Parathyroid adenoma (tissue), 2 donors: ENCODE measurements at regions not wholly inside any gene's neighbourhood (a gene's known extent, or its start where the extent isn't known, plus 50 kb on each side); places are given as distances from the start of the nearest gene placed in this dataset.

Source experiments
- H2AFZ ChIP-seq: fragments of 300-600 bp; sonication (generic); one replicate; pipeline ENCODE4 v1.7.0; 2017; ENCODE audit warnings: antibody characterized with exemption, mild to moderate bottlenecking
- H3K27ac ChIP-seq: fragments of 300-600 bp; sonication (generic); one replicate; pipeline ENCODE4 v1.7.0; 2017
- H3K27me3 ChIP-seq: fragments of 300-600 bp; sonication (generic); one replicate; pipeline ENCODE4 v1.7.0; 2017; ENCODE audit warnings: low read length; ENCODE audit not compliant: control insufficient read depth, insufficient read depth
- H3K36me3 ChIP-seq: fragments of 300-600 bp; sonication (generic); one replicate; pipeline ENCODE4 v1.7.0; 2017; ENCODE audit warnings: low read length; ENCODE audit not compliant: control insufficient read depth, insufficient read depth
- H3K4me1 ChIP-seq: fragments of 300-600 bp; sonication (generic); one replicate; pipeline ENCODE4 v1.7.0; 2017; ENCODE audit warnings: control low read depth
- H3K4me2 ChIP-seq: fragments of 300-600 bp; sonication (generic); one replicate; pipeline ENCODE4 v1.7.0; 2017; ENCODE audit warnings: low read length
- H3K4me3 ChIP-seq: fragments of 300-600 bp; sonication (generic); one replicate; pipeline ENCODE4 v1.7.0; 2017; ENCODE audit warnings: low read depth, low read length
- H3K79me2 ChIP-seq: fragments of 300-600 bp; sonication (generic); one replicate; pipeline ENCODE4 v1.7.0; 2017; ENCODE audit warnings: control low read depth
- H3K9ac ChIP-seq: fragments of 300-600 bp; sonication (generic); one replicate; pipeline ENCODE4 v1.7.0; 2017; ENCODE audit warnings: mild to moderate bottlenecking
- H3K9me3 ChIP-seq: fragments of 300-600 bp; sonication (generic); one replicate; pipeline ENCODE4 v1.7.0; 2017; ENCODE audit warnings: low read length; ENCODE audit not compliant: control insufficient read depth
- TF ChIP-seq, protein P1 (sequence below): fragments of 300-600 bp; sonication (generic); IDR thresholded peaks from one replicate; pipeline ENCODE4 v1.7.0; 2017; ENCODE audit warnings: antibody characterized with exemption, mild to moderate bottlenecking
- donor health status: primary hyperparathyroidism.

DNA sequence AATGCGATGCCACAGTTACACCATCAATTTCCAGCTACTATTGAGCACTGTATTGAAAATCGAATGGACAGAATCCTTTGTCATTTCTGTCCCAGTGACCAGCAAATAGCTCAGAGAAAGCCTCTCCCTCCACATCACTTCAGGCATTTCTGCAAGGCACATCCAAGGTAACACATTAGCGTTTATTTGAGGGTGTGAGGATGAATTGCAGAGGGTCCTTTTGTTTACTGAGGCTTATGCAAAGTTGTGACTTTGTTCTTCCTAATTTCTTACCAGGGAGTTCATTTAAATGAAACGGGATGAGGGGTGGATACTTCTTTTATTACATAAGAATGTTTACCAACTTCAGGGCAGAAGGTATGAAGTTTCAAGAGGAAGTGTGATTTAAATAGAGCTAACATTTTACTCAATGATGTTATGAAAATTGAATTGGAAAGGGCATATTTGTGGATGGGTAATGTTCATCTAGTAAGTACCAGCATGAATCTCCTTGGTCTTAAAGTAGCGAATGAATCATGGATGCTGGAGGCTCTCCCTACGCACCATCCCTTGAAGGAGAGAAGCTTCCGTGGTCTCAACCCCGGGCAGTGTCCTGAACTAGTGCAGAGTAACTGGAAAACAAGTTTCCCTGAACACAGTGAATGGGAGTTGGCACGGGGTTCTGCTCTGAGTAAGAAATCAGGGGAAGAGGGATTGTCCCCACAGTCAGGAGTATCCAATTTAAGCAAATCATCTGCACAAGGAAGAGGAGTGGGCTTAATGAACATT is 756.5 kb downstream of the GALR1 start:
- TF ChIP-seq, protein P1, sequence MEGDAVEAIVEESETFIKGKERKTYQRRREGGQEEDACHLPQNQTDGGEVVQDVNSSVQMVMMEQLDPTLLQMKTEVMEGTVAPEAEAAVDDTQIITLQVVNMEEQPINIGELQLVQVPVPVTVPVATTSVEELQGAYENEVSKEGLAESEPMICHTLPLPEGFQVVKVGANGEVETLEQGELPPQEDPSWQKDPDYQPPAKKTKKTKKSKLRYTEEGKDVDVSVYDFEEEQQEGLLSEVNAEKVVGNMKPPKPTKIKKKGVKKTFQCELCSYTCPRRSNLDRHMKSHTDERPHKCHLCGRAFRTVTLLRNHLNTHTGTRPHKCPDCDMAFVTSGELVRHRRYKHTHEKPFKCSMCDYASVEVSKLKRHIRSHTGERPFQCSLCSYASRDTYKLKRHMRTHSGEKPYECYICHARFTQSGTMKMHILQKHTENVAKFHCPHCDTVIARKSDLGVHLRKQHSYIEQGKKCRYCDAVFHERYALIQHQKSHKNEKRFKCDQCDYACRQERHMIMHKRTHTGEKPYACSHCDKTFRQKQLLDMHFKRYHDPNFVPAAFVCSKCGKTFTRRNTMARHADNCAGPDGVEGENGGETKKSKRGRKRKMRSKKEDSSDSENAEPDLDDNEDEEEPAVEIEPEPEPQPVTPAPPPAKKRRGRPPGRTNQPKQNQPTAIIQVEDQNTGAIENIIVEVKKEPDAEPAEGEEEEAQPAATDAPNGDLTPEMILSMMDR = no peak
- no peak overlapping the region for H3K4me2 ChIP-seq
- H3K27me3 ChIP-seq = no peaks in the 10 kb centered on the region
- no peaks in the 10 kb centered on the region for H3K79me2 ChIP-seq
- no peaks in the 10 kb centered on the region for H3K4me1 ChIP-seq
- H3K4me3 ChIP-seq = no peak overlapping the region
- no peaks in the 10 kb centered on the region for H3K36me3 ChIP-seq
- no peak overlapping the region for H3K9ac ChIP-seq
- no peak overlapping the region for H3K27ac ChIP-seq
- H2AFZ ChIP-seq = no peak overlapping the region
- H3K9me3 ChIP-seq = no peaks in the 10 kb centered on the region

GRCh38 chr18:78006774-78007260 is 757.2 kb downstream of the GALR1 start:
- Histone ChIP-seq H3K9ac (no peak overlapping the region), H3K27ac (no peak overlapping the region), H3K4me2 (no peak overlapping the region), H3K4me1 (no peaks in the 10 kb centered on the region), H3K4me3 (no peak overlapping the region), H3K27me3 (no peaks in the 10 kb centered on the region), H3K79me2 (no peaks in the 10 kb centered on the region), H2AFZ (no peak overlapping the region), H3K36me3 (no peaks in the 10 kb centered on the region), H3K9me3 (no peaks in the 10 kb centered on the region)
- TF ChIP-seq, protein P1 = no peak

DNA sequence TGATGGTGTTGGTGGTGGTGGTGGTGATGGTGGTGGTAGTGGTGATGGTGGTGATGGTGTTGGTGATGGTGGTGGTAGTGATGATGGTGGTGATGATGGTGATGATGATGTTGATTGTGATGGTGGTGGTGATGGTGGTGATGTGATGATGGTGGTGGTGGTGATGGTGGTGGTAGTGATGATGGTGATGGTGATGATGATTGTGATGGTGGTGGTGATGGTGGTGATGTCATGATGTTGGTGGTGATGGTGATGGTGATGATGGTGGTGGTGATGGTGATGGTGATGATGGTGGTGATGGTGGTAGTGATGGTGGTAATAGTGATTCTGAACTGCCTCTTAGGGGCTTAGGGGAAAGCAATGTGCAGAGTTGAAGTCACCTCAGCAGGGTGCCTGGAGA is 760.7 kb downstream of the GALR1 start:
- no peaks in the 10 kb centered on the region for H3K79me2 ChIP-seq
- H3K27ac ChIP-seq = no peak overlapping the region
- no peak overlapping the region for H3K4me3 ChIP-seq
- no peaks in the 10 kb centered on the region for H3K4me1 ChIP-seq
- no peak overlapping the region for H2AFZ ChIP-seq
- H3K27me3 ChIP-seq = no peaks in the 10 kb centered on the region
- H3K9ac ChIP-seq = no peak overlapping the region
- H3K4me2 ChIP-seq = no peak overlapping the region
- H3K36me3 ChIP-seq = no peaks in the 10 kb centered on the region
- H3K9me3 ChIP-seq = no peaks in the 10 kb centered on the region
- TF ChIP-seq, protein P1 = no peak

GRCh38 chr18:78017869-78018268 is 768.2 kb downstream of the GALR1 start:
- no peak overlapping the region for H2AFZ ChIP-seq
- H3K4me1 ChIP-seq = no peaks in the 10 kb centered on the region
- no peak overlapping the region for H3K27ac ChIP-seq
- no peaks in the 10 kb centered on the region for H3K36me3 ChIP-seq
- H3K4me2 ChIP-seq = no peak overlapping the region
- no peaks in the 10 kb centered on the region for H3K27me3 ChIP-seq
- H3K4me3 ChIP-seq = no peak overlapping the region
- TF ChIP-seq, protein P1 = no peak
- no peaks in the 10 kb centered on the region for H3K9me3 ChIP-seq
- no peak overlapping the region for H3K9ac ChIP-seq
- H3K79me2 ChIP-seq = no peaks in the 10 kb centered on the region

- Histone ChIP-seq H3K9me3 (no peaks in the 10 kb centered on the region), H3K27ac (no peak overlapping the region), H3K36me3 (no peaks in the 10 kb centered on the region), H3K79me2 (no peaks in the 10 kb centered on the region), H2AFZ (no peak overlapping the region), H3K4me2 (no peak overlapping the region), H3K9ac (no peak overlapping the region), H3K27me3 (no peaks in the 10 kb centered on the region), H3K4me1 (no peaks in the 10 kb centered on the region), H3K4me3 (no peak overlapping the region)
- TF ChIP-seq, protein P1 = no peak
Measured at GRCh38 chr18:78021196-78021595, 771.5 kb downstream of the GALR1 start.
